Gastroesophageal sphincter (tissue), 3 donors: ENCODE measurements at regions not wholly inside any gene's neighbourhood (a gene's known extent, or its start where the extent isn't known, plus 50 kb on each side); places are given as distances from the start of the nearest gene placed in this dataset.

Experiments
- POLR2A ChIP-seq, 2 donors: fragments of 450-650 bp; IDR thresholded peaks; one replicate each; pipeline ENCODE4 v1.6.1; 2017; ENCODE audit warnings: antibody characterized with exemption in 2 of 2, mild to moderate bottlenecking in 2 of 2, moderate library complexity in 1 of 2
- POLR2AphosphoS5 ChIP-seq: sonication (generic); formaldehyde crosslinking; IDR thresholded peaks from one replicate; pipeline ENCODE4 v1.6.1; 2017; ENCODE audit warnings: antibody characterized with exemption
- TF ChIP-seq, protein P1 (sequence below), 4 experiments: fragments of 200-600 bp in 2 of 4; fragments of 450-650 bp in 2 of 4; sonication (generic) in 1 of 4; IDR thresholded peaks; one replicate each; pipeline ENCODE4 v1.5.1; 2017 to 2019; ENCODE audit warnings: antibody characterized with exemption in 4 of 4, mild to moderate bottlenecking in 2 of 4, moderate library complexity in 2 of 4

DNA sequence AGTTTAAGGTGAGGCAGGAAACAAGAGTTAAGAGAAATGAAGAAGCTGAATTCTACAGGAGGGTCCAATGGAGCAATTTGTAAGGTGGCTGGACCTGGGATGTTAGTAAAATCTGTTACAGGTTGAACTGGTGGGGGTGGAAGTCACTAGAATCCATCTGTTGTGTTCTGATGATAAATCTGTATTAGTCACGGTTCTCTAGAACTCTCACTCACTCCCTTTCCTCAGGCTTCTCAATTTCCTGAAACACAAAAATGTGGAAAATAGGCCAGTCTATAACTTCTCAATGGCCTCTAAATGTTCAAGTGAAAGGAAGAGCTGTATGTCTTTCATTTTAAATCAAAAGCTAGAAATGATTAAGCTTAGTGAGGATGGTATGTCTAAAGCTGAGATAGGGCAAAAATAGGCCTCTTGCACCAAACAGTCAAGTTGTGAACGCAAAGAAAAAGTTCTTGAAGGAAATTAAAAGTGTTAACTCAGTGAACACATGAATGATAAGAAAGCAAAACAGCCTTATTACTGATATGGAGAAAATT is 180.2 kb upstream of the CBLB start:
- TF ChIP-seq, protein P1, sequence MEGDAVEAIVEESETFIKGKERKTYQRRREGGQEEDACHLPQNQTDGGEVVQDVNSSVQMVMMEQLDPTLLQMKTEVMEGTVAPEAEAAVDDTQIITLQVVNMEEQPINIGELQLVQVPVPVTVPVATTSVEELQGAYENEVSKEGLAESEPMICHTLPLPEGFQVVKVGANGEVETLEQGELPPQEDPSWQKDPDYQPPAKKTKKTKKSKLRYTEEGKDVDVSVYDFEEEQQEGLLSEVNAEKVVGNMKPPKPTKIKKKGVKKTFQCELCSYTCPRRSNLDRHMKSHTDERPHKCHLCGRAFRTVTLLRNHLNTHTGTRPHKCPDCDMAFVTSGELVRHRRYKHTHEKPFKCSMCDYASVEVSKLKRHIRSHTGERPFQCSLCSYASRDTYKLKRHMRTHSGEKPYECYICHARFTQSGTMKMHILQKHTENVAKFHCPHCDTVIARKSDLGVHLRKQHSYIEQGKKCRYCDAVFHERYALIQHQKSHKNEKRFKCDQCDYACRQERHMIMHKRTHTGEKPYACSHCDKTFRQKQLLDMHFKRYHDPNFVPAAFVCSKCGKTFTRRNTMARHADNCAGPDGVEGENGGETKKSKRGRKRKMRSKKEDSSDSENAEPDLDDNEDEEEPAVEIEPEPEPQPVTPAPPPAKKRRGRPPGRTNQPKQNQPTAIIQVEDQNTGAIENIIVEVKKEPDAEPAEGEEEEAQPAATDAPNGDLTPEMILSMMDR (IDR thresholded peaks at IDR 0.05), result no peak
- no peak for TF ChIP-seq POLR2AphosphoS5
- no peak for TF ChIP-seq POLR2A (IDR thresholded peaks at IDR 0.05)
